Activated CD8-positive, alpha-beta T cell treated with anti-CD3 and anti-CD28 coated beads for 36 hours (primary cell): ENCODE measurements at regions not wholly inside any gene's neighbourhood (a gene's known extent, or its start where the extent isn't known, plus 50 kb on each side); places are given as distances from the start of the nearest gene placed in this dataset.

ENCODE experiments used
- ATAC-seq: fragments of 200-7000 bp; cut with Tn5 transposase; one replicate; pipeline ENCODE4 v1.10.0; 2021; ENCODE audit warnings: mild to moderate bottlenecking, moderate library complexity
- CTCF ChIA-PET: fragments of 350-600 bp; sonication (Branson Sonifier 250); formaldehyde crosslinking; loops from one replicate; lab custom pipeline; 2021; ENCODE audit warnings: antibody characterized with exemption; lab: Charles Lee
- POLR2A ChIA-PET: fragments of 350-600 bp; sonication (Branson Sonifier 250); formaldehyde crosslinking; loops from one replicate; lab custom pipeline; 2021; ENCODE audit warnings: antibody characterized with exemption; lab: Charles Lee
- DNase-seq: peaks from one replicate; pipeline ENCODE4 v3.0.0-alpha.2; 2020
- H3K27ac Mint-ChIP-seq: one replicate; pipeline ENCODE4 v1.8.0; 2021; ENCODE audit warnings: mild to moderate bottlenecking, mixed read lengths
- H3K27me3 Mint-ChIP-seq: one replicate; pipeline ENCODE4 v1.8.0; 2021; ENCODE audit warnings: mixed read lengths
- H3K36me3 Mint-ChIP-seq: one replicate; pipeline ENCODE4 v1.8.0; 2021; ENCODE audit warnings: low read depth, mixed read lengths
- H3K4me1 Mint-ChIP-seq: one replicate; pipeline ENCODE4 v1.8.0; 2021; ENCODE audit warnings: low read depth, mixed read lengths
- H3K4me3 Mint-ChIP-seq: one replicate; pipeline ENCODE4 v1.8.0; 2021; ENCODE audit warnings: mild to moderate bottlenecking, moderate library complexity, mixed read lengths
- H3K9me3 Mint-ChIP-seq: one replicate; pipeline ENCODE4 v1.8.0; 2021; ENCODE audit warnings: mixed read lengths
- CTCF ChIP-seq: fragments of 200-600 bp; IDR thresholded peaks from one replicate; pipeline ENCODE4 v1.8.0; 2022; ENCODE audit warnings: antibody characterized with exemption, mild to moderate bottlenecking
- intact Hi-C: fragments of 100-400 bp; cut with micrococcal nuclease; formaldehyde crosslinking; loops from one replicate; pipeline ENCODE4 v1.10.0; 2022

- Mint-ChIP-seq H3K9me3 (no peaks in the 10 kb centered on the region), H3K36me3 (no peaks in the 10 kb centered on the region), H3K4me1 (no peaks in the 10 kb centered on the region), H3K4me3 (no peak overlapping the region), H3K27me3 (no peaks in the 10 kb centered on the region), H3K27ac (no peak overlapping the region)
- intact Hi-C loops, result no loop called here
- ChIA-PET POLR2A (no interaction called here), CTCF (no interaction called here)
- DNase-seq (no peak), ATAC-seq (no peak)
- no peak for TF ChIP-seq CTCF
Measured at GRCh38 chr2:129737660-129738527, 241.6 kb upstream of the RAB6C start.

GRCh38 chr2:129738799-129739198 lies 240.7 kb upstream of the RAB6C start:
- POLR2A ChIA-PET, result no interaction called here
- TF ChIP-seq CTCF, result no peak
- no peak overlapping the region for H3K4me3 Mint-ChIP-seq
- CTCF ChIA-PET, result no interaction called here
- ATAC-seq, result no peak
- no peak overlapping the region for H3K27ac Mint-ChIP-seq
- H3K4me1 Mint-ChIP-seq, result no peaks in the 10 kb centered on the region
- H3K36me3 Mint-ChIP-seq, result no peaks in the 10 kb centered on the region
- H3K9me3 Mint-ChIP-seq, result no peaks in the 10 kb centered on the region
- H3K27me3 Mint-ChIP-seq, result no peaks in the 10 kb centered on the region
- intact Hi-C loops, result no loop called here
- DNase-seq, result no peak

GRCh38 chr2:129740504-129740903 lies 239.0 kb upstream of the RAB6C start:
- no peaks in the 10 kb centered on the region for H3K9me3 Mint-ChIP-seq

GRCh38 chr2:129741165-129741564 lies 238.3 kb upstream of the RAB6C start:
- no peaks in the 10 kb centered on the region for H3K36me3 Mint-ChIP-seq
- ATAC-seq (no peak), DNase-seq (no peak)
- no peak for TF ChIP-seq CTCF
- no peaks in the 10 kb centered on the region for H3K27me3 Mint-ChIP-seq
- CTCF ChIA-PET, result no interaction called here
- POLR2A ChIA-PET, result no interaction called here
- no peak overlapping the region for H3K27ac Mint-ChIP-seq
- intact Hi-C loops, result no loop called here
- no peaks in the 10 kb centered on the region for H3K4me1 Mint-ChIP-seq
- no peaks in the 10 kb centered on the region for H3K9me3 Mint-ChIP-seq
- H3K4me3 Mint-ChIP-seq, result no peak overlapping the region

More at GRCh38 chr2:129740504-129740903, 239.0 kb upstream of the RAB6C start:
- H3K36me3 Mint-ChIP-seq, result no peaks in the 10 kb centered on the region
- no peak for TF ChIP-seq CTCF
- no peaks in the 10 kb centered on the region for H3K27me3 Mint-ChIP-seq
- no peak overlapping the region for H3K4me3 Mint-ChIP-seq
- ChIA-PET POLR2A (no interaction called here), CTCF (no interaction called here)
- DNase-seq, result no peak
- ATAC-seq, result no peak
- H3K27ac Mint-ChIP-seq, result no peak overlapping the region
- intact Hi-C loops, result no loop called here
- no peaks in the 10 kb centered on the region for H3K4me1 Mint-ChIP-seq

GRCh38 chr2:129741623-129742022 lies 237.8 kb upstream of the RAB6C start:
- Mint-ChIP-seq H3K36me3 (no peaks in the 10 kb centered on the region), H3K27ac (no peak overlapping the region), H3K27me3 (no peaks in the 10 kb centered on the region), H3K4me1 (no peaks in the 10 kb centered on the region), H3K4me3 (no peak overlapping the region), H3K9me3 (no peaks in the 10 kb centered on the region)
- POLR2A ChIA-PET, result no interaction called here
- TF ChIP-seq CTCF, result no peak
- intact Hi-C loops, result no loop called here
- DNase-seq (no peak), ATAC-seq (no peak)
- CTCF ChIA-PET, result no interaction called here
